AG09319 (cell line): ENCODE measurements at regions not wholly inside any gene's neighbourhood (a gene's known extent, or its start where the extent isn't known, plus 50 kb on each side); places are given as distances from the start of the nearest gene placed in this dataset.
"Not testable (repeated sequence)": the region's sequence is repeated elsewhere in the genome, so short reads cannot be mapped to it uniquely, and the experiment has no call there.

Experiments used
- DNase-seq: peaks from one replicate; pipeline ENCODE4 v3.0.0-alpha.2; 2010; ENCODE audit warnings: low read depth; ENCODE audit errors: extremely low read depth
- TF ChIP-seq, protein P1 (sequence below): IDR thresholded peaks from 2 replicates; pipeline ENCODE4 v1.5.1; 2011; ENCODE audit warnings: low read depth, mild to moderate bottlenecking, inconsistent platforms, low read length, moderate library complexity

- not testable (repeated sequence) for DNase-seq
Measured at GRCh38 chr9:97214556-97214955, 92.9 kb upstream of the CCDC180 start.

DNA sequence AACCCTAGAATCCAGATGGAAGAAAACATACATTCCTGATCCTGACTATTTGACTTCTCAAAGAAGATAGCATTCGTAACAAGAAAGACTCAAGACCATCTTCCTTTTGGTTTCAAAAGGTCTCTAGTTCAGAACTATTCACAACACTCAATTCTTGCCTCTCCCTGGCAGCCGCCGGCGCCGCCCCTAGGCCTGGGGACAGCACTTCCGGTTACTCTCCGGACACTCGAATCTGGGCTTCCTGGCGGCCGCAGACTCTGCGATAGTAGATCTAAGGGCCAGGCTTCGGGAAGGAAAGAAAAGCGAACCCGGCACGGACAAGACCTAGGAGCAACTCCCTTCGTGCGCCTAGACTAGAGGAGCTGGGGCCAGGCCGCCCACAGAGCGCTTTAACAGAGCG, 107.8 kb upstream of the CCDC180 start:
- DNase-seq: not testable (repeated sequence)

- DNase-seq: not testable (repeated sequence)
Measured at GRCh38 chr9:97193767-97194166, 113.7 kb upstream of the CCDC180 start.

GRCh38 chr9:97188545-97188944, 118.9 kb upstream of the CCDC180 start:
- TF ChIP-seq, protein P1, sequence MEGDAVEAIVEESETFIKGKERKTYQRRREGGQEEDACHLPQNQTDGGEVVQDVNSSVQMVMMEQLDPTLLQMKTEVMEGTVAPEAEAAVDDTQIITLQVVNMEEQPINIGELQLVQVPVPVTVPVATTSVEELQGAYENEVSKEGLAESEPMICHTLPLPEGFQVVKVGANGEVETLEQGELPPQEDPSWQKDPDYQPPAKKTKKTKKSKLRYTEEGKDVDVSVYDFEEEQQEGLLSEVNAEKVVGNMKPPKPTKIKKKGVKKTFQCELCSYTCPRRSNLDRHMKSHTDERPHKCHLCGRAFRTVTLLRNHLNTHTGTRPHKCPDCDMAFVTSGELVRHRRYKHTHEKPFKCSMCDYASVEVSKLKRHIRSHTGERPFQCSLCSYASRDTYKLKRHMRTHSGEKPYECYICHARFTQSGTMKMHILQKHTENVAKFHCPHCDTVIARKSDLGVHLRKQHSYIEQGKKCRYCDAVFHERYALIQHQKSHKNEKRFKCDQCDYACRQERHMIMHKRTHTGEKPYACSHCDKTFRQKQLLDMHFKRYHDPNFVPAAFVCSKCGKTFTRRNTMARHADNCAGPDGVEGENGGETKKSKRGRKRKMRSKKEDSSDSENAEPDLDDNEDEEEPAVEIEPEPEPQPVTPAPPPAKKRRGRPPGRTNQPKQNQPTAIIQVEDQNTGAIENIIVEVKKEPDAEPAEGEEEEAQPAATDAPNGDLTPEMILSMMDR: no peak
- no peak for DNase-seq

DNA sequence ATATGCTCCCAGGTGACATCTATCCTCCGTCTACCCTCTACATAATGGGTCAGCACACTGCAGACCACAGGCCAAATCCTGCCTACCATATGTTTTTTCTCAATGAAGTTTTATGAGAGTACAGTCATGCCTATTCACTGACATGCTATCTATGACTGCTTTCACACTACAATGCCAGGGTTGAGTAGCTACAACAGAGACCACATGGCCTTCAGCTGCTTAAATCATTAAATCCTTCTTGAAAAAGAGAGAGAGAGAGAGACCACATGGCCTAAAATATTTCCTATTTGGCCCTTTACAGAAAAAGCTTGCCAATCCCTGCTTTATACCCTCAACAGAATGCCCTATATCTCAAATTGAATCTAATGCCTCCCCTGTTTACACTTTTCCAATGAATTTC, 119.8 kb upstream of the CCDC180 start:
- DNase-seq: not testable (repeated sequence)

GRCh38 chr9:97186493-97186892, 121.0 kb upstream of the CCDC180 start:
- TF ChIP-seq, protein P1: no peak

DNA sequence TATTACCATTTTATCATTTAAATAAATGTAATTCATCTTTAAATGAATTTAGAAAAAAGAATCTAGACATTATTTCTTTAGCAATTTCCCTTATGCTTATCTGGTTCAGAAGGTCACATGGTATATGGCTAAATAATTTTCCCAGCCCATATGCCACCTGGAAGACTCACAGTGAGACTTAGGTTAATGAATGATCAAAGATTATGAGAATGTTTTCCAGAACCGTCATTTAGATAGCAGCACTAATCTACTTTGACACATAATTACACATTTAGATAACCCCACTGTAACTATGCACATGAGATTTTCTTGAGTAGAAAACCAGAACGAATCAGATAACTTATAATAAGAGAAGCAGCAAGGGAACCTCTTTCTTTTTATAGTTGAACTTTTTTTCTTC, 124.9 kb upstream of the CCDC180 start:
- DNase-seq: not testable (repeated sequence)

More at GRCh38 chr9:97186493-97186892, 121.0 kb upstream of the CCDC180 start:
- DNase-seq: no peak

DNA sequence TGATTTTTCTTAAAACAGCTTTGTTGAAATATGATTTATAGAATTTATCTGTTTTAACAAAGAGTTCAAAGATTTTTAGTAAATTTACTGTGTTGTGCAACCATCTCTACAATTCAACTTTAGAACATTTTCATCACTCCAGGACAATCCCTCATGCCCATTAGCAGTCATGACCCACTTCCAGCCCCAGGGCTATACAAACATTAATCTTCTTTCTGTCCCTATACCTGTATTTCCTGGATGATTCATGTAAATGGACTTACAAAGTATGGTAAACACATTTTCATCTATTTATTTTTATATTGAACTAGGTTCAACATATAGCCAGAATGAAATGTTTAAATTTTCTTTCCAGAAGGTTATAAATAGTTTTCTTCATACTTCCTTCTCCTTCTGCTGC, 127.8 kb upstream of the CCDC180 start:
- TF ChIP-seq, protein P1: no peak
- no peak for DNase-seq

DNA sequence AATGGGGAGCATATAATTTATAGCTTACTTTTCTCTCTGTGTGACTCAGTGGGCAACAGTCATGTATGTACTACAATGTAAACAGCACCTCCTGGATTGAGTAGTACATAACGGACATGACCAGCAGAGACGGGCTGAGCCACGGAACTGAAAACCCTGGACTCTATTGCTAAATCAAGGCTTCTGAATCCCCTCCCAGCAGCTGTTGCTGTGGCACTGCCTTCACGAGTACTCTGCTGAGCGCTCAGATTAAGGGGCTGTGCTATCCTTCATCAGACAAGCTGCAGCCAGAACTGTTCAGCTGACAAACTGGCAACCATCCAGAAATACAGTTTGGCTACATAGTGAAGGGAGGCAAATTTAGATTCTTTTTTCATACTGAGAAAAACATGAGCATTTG, 131.3 kb upstream of the CCDC180 start:
- TF ChIP-seq, protein P1: no peak
- no peak for DNase-seq

DNA sequence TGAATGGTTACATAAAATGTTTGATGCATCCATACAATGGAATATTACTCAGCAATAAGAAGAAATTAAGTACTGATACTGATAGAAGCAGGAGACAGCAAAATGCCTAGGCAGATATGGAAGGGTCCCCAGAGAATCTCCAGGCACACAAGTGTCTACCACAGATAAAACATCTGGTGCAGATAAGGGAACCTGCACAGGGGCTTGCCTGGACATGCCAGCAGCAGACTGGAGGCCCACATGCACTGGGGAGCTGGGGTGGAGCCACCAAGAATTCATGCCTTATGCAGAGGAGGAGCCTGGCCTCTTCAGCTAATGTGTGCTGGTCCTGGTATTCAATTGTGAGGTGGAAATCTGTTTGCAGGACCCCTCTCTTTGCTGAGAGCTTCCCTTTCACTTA, 129.2 kb upstream of the CTSV start:
- DNase-seq: not testable (repeated sequence)

GRCh38 chr9:97166496-97167138, 127.7 kb upstream of the CTSV start:
- not testable (repeated sequence) for DNase-seq
